ENCODE measurements at regions not wholly inside any gene's neighbourhood (a gene's known extent, or its start where the extent isn't known, plus 50 kb on each side); places are given as distances from the start of the nearest gene placed in this dataset.

- TF ChIP-seq SNAI2 (CRISPR knock-in tag; IDR thresholded peaks at IDR 0.05) (no peak), RARB (CRISPR knock-in tag; IDR thresholded peaks at IDR 0.05) (no peak), GLIS3 (CRISPR knock-in tag; IDR thresholded peaks at IDR 0.05) (no peak), OSR1 (CRISPR knock-in tag; IDR thresholded peaks at IDR 0.05) (no peak)
Observed at GRCh38 chr9:126208216-126208758, 118.3 kb upstream of the MVB12B start.
